H1 (cell line): ENCODE measurements at regions not wholly inside any gene's neighbourhood (a gene's known extent, or its start where the extent isn't known, plus 50 kb on each side); places are given as distances from the start of the nearest gene placed in this dataset.

Source experiments
- BACH1 ChIP-seq: IDR thresholded peaks from 2 replicates; pipeline ENCODE4 v1.6.1; 2012; ENCODE audit warnings: low read length, improper control_type of control experiment
- CBX5 ChIP-seq: fragments of 300-800, 300-1000 bp; sonication (generic); IDR thresholded peaks from 2 replicates; pipeline ENCODE4 v1.7.1; 2016; ENCODE audit warnings: antibody characterized with exemption, low read length, low read depth
- EP300 ChIP-seq, 2 experiments: IDR thresholded peaks; 1 replicate in 1 of 2; 2 replicates in 1 of 2; pipeline ENCODE4 v1.6.1; 2011 to 2012; ENCODE audit warnings: low read depth in 2 of 2, low read length in 2 of 2, mild to moderate bottlenecking in 2 of 2, borderline replicate concordance in 1 of 2, inconsistent platforms in 1 of 2, moderate library complexity in 1 of 2
- JUND ChIP-seq: IDR thresholded peaks from 2 replicates; pipeline ENCODE4 v1.6.1; 2011; ENCODE audit warnings: mild to moderate bottlenecking, improper control_type of control experiment, low read length
- PHF8 ChIP-seq: fragments of 200-600 bp; sonication (generic); conservative IDR thresholded peaks from 2 replicates; pipeline ENCODE4 v1.7.1; 2012; ENCODE audit warnings: low read depth, mild to moderate bottlenecking, inconsistent platforms, low read length, moderate library complexity
- TF ChIP-seq, protein P1 (sequence below), 3 experiments: IDR thresholded peaks; 1 replicate in 2 of 3; 2 replicates in 1 of 3; pipeline versions ENCODE4 v1.5.1 to v1.6.1; 2011; ENCODE audit warnings: low read length in 3 of 3, mild to moderate bottlenecking in 3 of 3, inconsistent platforms in 2 of 3, low read depth in 1 of 3, moderate library complexity in 1 of 3; ENCODE audit not compliant: insufficient read depth in 1 of 3; ENCODE audit errors: control extremely low read depth in 1 of 3

DNA sequence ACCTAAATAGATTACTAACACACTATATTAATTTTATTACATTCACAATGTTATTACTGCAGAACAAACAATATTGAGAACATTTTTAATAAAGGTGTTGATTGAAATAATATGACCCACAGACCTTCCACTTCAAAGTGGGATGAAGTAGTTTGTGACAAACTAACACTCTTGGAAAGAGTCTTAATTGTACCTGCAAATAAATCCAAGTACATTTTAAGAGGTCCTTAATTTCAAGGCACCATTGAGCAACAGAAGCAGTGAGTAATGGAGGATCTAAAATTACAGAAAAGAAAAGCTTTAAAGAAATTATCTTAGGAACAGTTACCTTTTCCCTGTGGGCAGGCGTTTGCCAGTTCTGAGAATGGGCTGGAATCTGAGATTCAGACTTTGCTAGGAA is 140.2 kb downstream of the MMUT start:
- TF ChIP-seq, protein P1, sequence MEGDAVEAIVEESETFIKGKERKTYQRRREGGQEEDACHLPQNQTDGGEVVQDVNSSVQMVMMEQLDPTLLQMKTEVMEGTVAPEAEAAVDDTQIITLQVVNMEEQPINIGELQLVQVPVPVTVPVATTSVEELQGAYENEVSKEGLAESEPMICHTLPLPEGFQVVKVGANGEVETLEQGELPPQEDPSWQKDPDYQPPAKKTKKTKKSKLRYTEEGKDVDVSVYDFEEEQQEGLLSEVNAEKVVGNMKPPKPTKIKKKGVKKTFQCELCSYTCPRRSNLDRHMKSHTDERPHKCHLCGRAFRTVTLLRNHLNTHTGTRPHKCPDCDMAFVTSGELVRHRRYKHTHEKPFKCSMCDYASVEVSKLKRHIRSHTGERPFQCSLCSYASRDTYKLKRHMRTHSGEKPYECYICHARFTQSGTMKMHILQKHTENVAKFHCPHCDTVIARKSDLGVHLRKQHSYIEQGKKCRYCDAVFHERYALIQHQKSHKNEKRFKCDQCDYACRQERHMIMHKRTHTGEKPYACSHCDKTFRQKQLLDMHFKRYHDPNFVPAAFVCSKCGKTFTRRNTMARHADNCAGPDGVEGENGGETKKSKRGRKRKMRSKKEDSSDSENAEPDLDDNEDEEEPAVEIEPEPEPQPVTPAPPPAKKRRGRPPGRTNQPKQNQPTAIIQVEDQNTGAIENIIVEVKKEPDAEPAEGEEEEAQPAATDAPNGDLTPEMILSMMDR (IDR thresholded peaks at IDR 0.05; ENCODE audit: control extremely low read depth in 1 of 3, insufficient read depth in 1 of 3, low read depth in 1 of 3, low read length in 3 of 3) = no peak
- TF ChIP-seq BACH1 (no peak), PHF8 (no peak), EP300 (IDR thresholded peaks at IDR 0.05; ENCODE audit: borderline replicate concordance in 1 of 2, low read depth in 2 of 2, low read length in 2 of 2) (no peak), CBX5 (no peak), JUND (no peak)
